HUDEP-2 (cell line): ENCODE measurements at regions not wholly inside any gene's neighbourhood (a gene's known extent, or its start where the extent isn't known, plus 50 kb on each side); places are given as distances from the start of the nearest gene placed in this dataset.

ENCODE experiments used
- DNase-seq, 76 experiments: peaks; one replicate each; lab custom pipeline; 2025; ENCODE audit not compliant: unreplicated experiment in 76 of 76; lab: John Stamatoyannopoulos, UW

- DNase-seq = peak in 1 of 76 experiments; percentile 3
These were observed 227.7 kb upstream of the DIO3 start for GRCh38 chr14:101333335-101334280.

GRCh38 chr14:101334656-101335055, 226.6 kb upstream of the DIO3 start:
- DNase-seq = no peak

- DNase-seq = no peak
These were observed 226.1 kb upstream of the DIO3 start for GRCh38 chr14:101335061-101335661.

GRCh38 chr14:101336183-101336582, 225.1 kb upstream of the DIO3 start:
- DNase-seq = no peak

- DNase-seq = no peak
These were observed 224.2 kb upstream of the DIO3 start for GRCh38 chr14:101337053-101337452.

GRCh38 chr14:101340556-101340955, 220.7 kb upstream of the DIO3 start:
- DNase-seq = no peak

GRCh38 chr14:101347893-101348777, 213.2 kb upstream of the DIO3 start:
- no peak for DNase-seq

GRCh38 chr14:101349108-101349507, 212.2 kb upstream of the DIO3 start:
- no peak for DNase-seq

GRCh38 chr14:101350021-101350420, 211.3 kb upstream of the DIO3 start:
- no peak for DNase-seq

- DNase-seq = no peak
These were observed 210.6 kb upstream of the DIO3 start for GRCh38 chr14:101350691-101351090.

GRCh38 chr14:101351146-101351545, 210.1 kb upstream of the DIO3 start:
- DNase-seq = no peak

GRCh38 chr14:101351769-101352168, 209.5 kb upstream of the DIO3 start:
- no peak for DNase-seq

- no peak for DNase-seq
These were observed 208.7 kb upstream of the DIO3 start for GRCh38 chr14:101352567-101352966.

GRCh38 chr14:101353422-101353821, 207.9 kb upstream of the DIO3 start:
- no peak for DNase-seq

GRCh38 chr14:101354726-101355125, 206.6 kb upstream of the DIO3 start:
- no peak for DNase-seq

- DNase-seq = no peak
These were observed 206.0 kb upstream of the DIO3 start for GRCh38 chr14:101355284-101355683.

GRCh38 chr14:101357038-101357437, 204.3 kb upstream of the DIO3 start:
- no peak for DNase-seq

- DNase-seq = no peak
These were observed 203.6 kb upstream of the DIO3 start for GRCh38 chr14:101357559-101358319.

- no peak for DNase-seq
These were observed 202.8 kb upstream of the DIO3 start for GRCh38 chr14:101358320-101359125.
